ENCODE measurements at regions not wholly inside any gene's neighbourhood (a gene's known extent, or its start where the extent isn't known, plus 50 kb on each side); places are given as distances from the start of the nearest gene placed in this dataset.
"Not testable (repeated sequence)": the region's sequence is repeated elsewhere in the genome, so short reads cannot be mapped to it uniquely, and the experiment has no call there.

GRCh38 chr5:20949636-20950035, 961.6 kb upstream of the CDH18 start (continued):
- TF ChIP-seq HOXA5 (CRISPR knock-in tag; IDR thresholded peaks at IDR 0.05), result no peak
- TF ChIP-seq ZNF512B (CRISPR knock-in tag; IDR thresholded peaks at IDR 0.05; ENCODE audit: borderline replicate concordance), result no peak
- no peak for TF ChIP-seq REL (CRISPR knock-in tag; conservative IDR thresholded peaks at IDR 0.05)
- no peak for TF ChIP-seq ZNF777 (CRISPR knock-in tag; IDR thresholded peaks at IDR 0.05)
- TF ChIP-seq NR0B2 (CRISPR knock-in tag; IDR thresholded peaks at IDR 0.05), result no peak

- FAIRE-seq, result not testable (repeated sequence)
Observed at GRCh38 chr5:20943183-20943971, 955.4 kb upstream of the CDH18 start.

GRCh38 chr5:20942603-20943002, 954.6 kb upstream of the CDH18 start:
- ATAC-seq; POLR2A ChIA-PET; H4K20me1 ChIP-seq (ENCODE audit: insufficient read depth, low read length); H3K27me3 ChIP-seq (ENCODE audit: control insufficient read depth in 1 of 2, insufficient read depth in 2 of 2, low read length in 2 of 2); in situ Hi-C loops (cut with HindIII; ENCODE audit: extremely low pct_ligation_motif_present, low pct_unique_long_range_greater_than_20kb); intact Hi-C loops (cut with micrococcal nuclease; ENCODE audit: unreplicated experiment); H3K4me3 ChIP-seq (replicated peaks in 1 of 3; ENCODE audit: insufficient read depth in 1 of 3, low read depth in 2 of 3, low read length in 3 of 3); H3K4me1 ChIP-seq (ENCODE audit: insufficient read depth, low read length); BruUV-seq (replicated peaks); H2AFZ ChIP-seq (ENCODE audit: low read length); CTCF ChIA-PET (ENCODE audit: low intra/inter-chr PET ratio, low total read pairs); H3K27ac ChIP-seq (ENCODE audit: extremely low read length, insufficient read depth, low read length); DNase-seq (ENCODE audit: low spot score); H3K36me3 ChIP-seq (replicated peaks in 1 of 2; ENCODE audit: control insufficient read depth in 1 of 2, insufficient read depth in 2 of 2, low read length in 2 of 2); FAIRE-seq; H3K9ac ChIP-seq (ENCODE audit: insufficient read depth, low read depth, low read length); H3K79me2 ChIP-seq (ENCODE audit: insufficient read depth, low read length); H3K4me2 ChIP-seq (ENCODE audit: low read depth, low read length): not testable (repeated sequence)
- H3K9me3 ChIP-seq (ENCODE audit: low read length), result peaks cover 11% of the 10 kb centered on the region
- WGBS (ENCODE audit: low lambda C conversion rate), result 0% methylated on average over 4 of the region's 4 CpGs

More at GRCh38 chr5:20943183-20943971, 955.4 kb upstream of the CDH18 start:
- in situ Hi-C loops (cut with HindIII; ENCODE audit: extremely low pct_ligation_motif_present, low pct_unique_long_range_greater_than_20kb); ATAC-seq; intact Hi-C loops (cut with micrococcal nuclease; ENCODE audit: unreplicated experiment); CTCF ChIA-PET (ENCODE audit: low intra/inter-chr PET ratio, low total read pairs); H2AFZ ChIP-seq (ENCODE audit: low read length); H3K79me2 ChIP-seq (ENCODE audit: insufficient read depth, low read length); H4K20me1 ChIP-seq (ENCODE audit: insufficient read depth, low read length); H3K4me2 ChIP-seq (ENCODE audit: low read depth, low read length); DNase-seq (ENCODE audit: low spot score); H3K27me3 ChIP-seq (ENCODE audit: control insufficient read depth in 1 of 2, insufficient read depth in 2 of 2, low read length in 2 of 2); H3K9ac ChIP-seq (ENCODE audit: insufficient read depth, low read depth, low read length); H3K4me3 ChIP-seq (replicated peaks in 1 of 3; ENCODE audit: insufficient read depth in 1 of 3, low read depth in 2 of 3, low read length in 3 of 3); H3K27ac ChIP-seq (ENCODE audit: extremely low read length, insufficient read depth, low read length); H3K36me3 ChIP-seq (replicated peaks in 1 of 2; ENCODE audit: control insufficient read depth in 1 of 2, insufficient read depth in 2 of 2, low read length in 2 of 2); BruUV-seq (replicated peaks); H3K4me1 ChIP-seq (ENCODE audit: insufficient read depth, low read length); POLR2A ChIA-PET: not testable (repeated sequence)
- 41% methylated on average over 3 of the region's 3 CpGs for WGBS (ENCODE audit: low lambda C conversion rate)
- H3K9me3 ChIP-seq (ENCODE audit: low read length), result peaks cover 17% of the 10 kb centered on the region

GRCh38 chr5:20940786-20941185, 952.8 kb upstream of the CDH18 start:
- H3K27me3 ChIP-seq (ENCODE audit: control insufficient read depth in 1 of 2, insufficient read depth in 2 of 2, low read length in 2 of 2); H2AFZ ChIP-seq (ENCODE audit: low read length); in situ Hi-C loops (cut with HindIII; ENCODE audit: extremely low pct_ligation_motif_present, low pct_unique_long_range_greater_than_20kb); H3K4me1 ChIP-seq (ENCODE audit: insufficient read depth, low read length); intact Hi-C loops (cut with micrococcal nuclease; ENCODE audit: unreplicated experiment); H3K4me2 ChIP-seq (ENCODE audit: low read depth, low read length); FAIRE-seq; H3K9me3 ChIP-seq (ENCODE audit: low read length); H4K20me1 ChIP-seq (ENCODE audit: insufficient read depth, low read length); H3K27ac ChIP-seq (ENCODE audit: extremely low read length, insufficient read depth, low read length); H3K4me3 ChIP-seq (replicated peaks in 1 of 3; ENCODE audit: insufficient read depth in 1 of 3, low read depth in 2 of 3, low read length in 3 of 3); H3K36me3 ChIP-seq (replicated peaks in 1 of 2; ENCODE audit: control insufficient read depth in 1 of 2, insufficient read depth in 2 of 2, low read length in 2 of 2); H3K79me2 ChIP-seq (ENCODE audit: insufficient read depth, low read length); POLR2A ChIA-PET; ATAC-seq; BruUV-seq (replicated peaks); CTCF ChIA-PET (ENCODE audit: low intra/inter-chr PET ratio, low total read pairs); H3K9ac ChIP-seq (ENCODE audit: insufficient read depth, low read depth, low read length); DNase-seq (ENCODE audit: low spot score): not testable (repeated sequence)
- WGBS (ENCODE audit: low lambda C conversion rate), result 40% methylated on average over 3 of the region's 4 CpGs
